HG02884 (cell line): ENCODE measurements at regions not wholly inside any gene's neighbourhood (a gene's known extent, or its start where the extent isn't known, plus 50 kb on each side); places are given as distances from the start of the nearest gene placed in this dataset.
A peak's percentile ranks its signal among the peaks of the same experiment; 100 is the strongest.
"Not testable (repeated sequence)": the region's sequence is repeated elsewhere in the genome, so short reads cannot be mapped to it uniquely, and the experiment has no call there.

ENCODE experiments used
- ATAC-seq: cut with Tn5 transposase; IDR thresholded peaks from one replicate; pipeline ENCODE4 v1.9.1; 2021; ENCODE audit warnings: mild to moderate bottlenecking, moderate library complexity; ENCODE audit not compliant: unreplicated experiment

- ATAC-seq: no peak
Observed at GRCh38 chr7:114802632-114803031, 119.3 kb upstream of the MDFIC start.

GRCh38 chr7:114806590-114807162, 115.2 kb upstream of the MDFIC start:
- no peak for ATAC-seq

- ATAC-seq: no peak
Observed at GRCh38 chr7:114812570-114812969, 109.3 kb upstream of the MDFIC start.

GRCh38 chr7:114813624-114814023, 108.3 kb upstream of the MDFIC start:
- ATAC-seq: no peak

- not testable (repeated sequence) for ATAC-seq
Observed at GRCh38 chr7:114817036-114817435, 104.9 kb upstream of the MDFIC start.

- ATAC-seq: no peak
Observed at GRCh38 chr7:114818501-114818900, 103.4 kb upstream of the MDFIC start.

GRCh38 chr7:114819616-114820362, 102.1 kb upstream of the MDFIC start:
- no peak for ATAC-seq

- ATAC-seq: no peak
Observed at GRCh38 chr7:114821030-114821900, 100.6 kb upstream of the MDFIC start.

GRCh38 chr7:114822131-114822530, 99.8 kb upstream of the MDFIC start:
- no peak for ATAC-seq

- no peak for ATAC-seq
Observed at GRCh38 chr7:114822844-114823243, 99.0 kb upstream of the MDFIC start.

GRCh38 chr7:114823290-114823689, 98.6 kb upstream of the MDFIC start:
- no peak for ATAC-seq

- no peak for ATAC-seq
Observed at GRCh38 chr7:114825423-114825951, 96.4 kb upstream of the MDFIC start.

- no peak for ATAC-seq
Observed at GRCh38 chr7:114830952-114831351, 90.9 kb upstream of the MDFIC start.

GRCh38 chr7:114832906-114833595, 88.8 kb upstream of the MDFIC start:
- peak; percentile 94 for ATAC-seq

- no peak for ATAC-seq
Observed at GRCh38 chr7:114835303-114835702, 86.6 kb upstream of the MDFIC start.

GRCh38 chr7:114835861-114836260, 86.0 kb upstream of the MDFIC start:
- ATAC-seq: no peak

- no peak for ATAC-seq
Observed at GRCh38 chr7:114842551-114843065, 79.3 kb upstream of the MDFIC start.

- ATAC-seq: no peak
Observed at GRCh38 chr7:114843102-114843501, 78.8 kb upstream of the MDFIC start.

- ATAC-seq: no peak
Observed at GRCh38 chr7:114851406-114852061, 70.4 kb upstream of the MDFIC start.

- ATAC-seq: no peak
Observed at GRCh38 chr7:114852293-114852692, 69.6 kb upstream of the MDFIC start.
